ENCODE measurements at regions not wholly inside any gene's neighbourhood (a gene's known extent, or its start where the extent isn't known, plus 50 kb on each side); places are given as distances from the start of the nearest gene placed in this dataset.

DNA sequence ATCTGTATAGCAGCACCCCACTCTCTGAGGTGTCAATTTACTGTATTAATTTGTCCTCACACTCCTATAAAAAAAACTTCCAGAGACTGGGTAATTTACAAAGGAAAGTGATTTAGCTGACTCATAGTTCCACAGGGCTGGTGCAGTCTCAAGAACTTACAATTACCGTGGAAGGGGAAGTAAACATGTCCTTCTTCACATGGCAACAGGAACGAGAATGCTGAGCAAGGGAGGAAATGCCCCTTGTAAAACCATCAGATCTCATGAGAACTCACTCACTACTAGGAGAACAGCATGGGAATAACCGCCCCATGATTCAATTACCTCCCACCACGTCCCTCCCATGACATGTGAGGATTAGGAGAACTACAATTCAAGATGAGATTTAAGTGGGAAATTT lies 602.6 kb downstream of the MTRR start:
- WGBS (ENCODE audit: insufficient coverage, insufficient replicate concordance, low lambda C conversion rate, missing lambda C conversion rate) = 4% methylated on average over 4 of the region's 4 CpGs

DNA sequence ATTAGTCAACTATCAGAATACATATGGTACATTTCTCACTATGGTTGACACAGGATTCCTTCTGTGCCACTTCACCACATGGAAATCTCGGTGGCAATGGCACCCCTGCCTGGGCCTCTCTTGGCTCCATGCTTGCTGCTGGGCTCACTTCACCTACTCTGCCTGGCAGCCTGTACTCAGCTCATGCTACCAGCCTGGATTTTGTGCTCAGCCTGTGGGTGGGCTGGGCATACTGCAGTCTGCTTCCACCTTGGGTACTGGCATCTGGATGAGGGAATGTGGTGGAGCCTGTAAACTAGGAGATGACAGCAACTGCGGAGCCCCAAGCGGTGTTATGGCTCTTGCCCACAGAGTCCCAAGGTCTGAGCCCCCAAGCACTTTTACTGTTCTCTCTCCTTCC lies 604.1 kb downstream of the MTRR start:
- BruUV-seq (replicated peaks) = no TSS peak
- SMC1A ChIA-PET (ENCODE audit: uncharacterized antibody, unreplicated experiment) = no interaction called here
- Histone ChIP-seq H3K9me3 (replicated peaks; ENCODE audit: control insufficient read depth, insufficient read depth, low read length) (no peaks in the 10 kb centered on the region; the same call in 2 of the 3 replicates), H3K27me3 (replicated peaks in 1 of 2; ENCODE audit: control insufficient read depth in 2 of 2, insufficient read depth in 2 of 2, low read length in 1 of 2) (no peaks in the 10 kb centered on the region), H3K27ac (ENCODE audit: control insufficient read depth, insufficient read depth) (no peak overlapping the region), H3K4me3 (no peak overlapping the region), H3K36me3 (ENCODE audit: control insufficient read depth in 2 of 2, insufficient read depth in 2 of 2, low read length in 1 of 2) (no peaks in the 10 kb centered on the region), H2AFZ (ENCODE audit: control insufficient read depth, low read depth, low read length) (no peak overlapping the region), H3K9ac (ENCODE audit: control insufficient read depth, insufficient read depth, low read length) (no peak overlapping the region), H3K4me2 (ENCODE audit: control insufficient read depth, insufficient read depth) (no peak overlapping the region), H3K4me1 (ENCODE audit: control insufficient read depth, insufficient read depth, low read length) (no peaks in the 10 kb centered on the region), H3K79me2 (ENCODE audit: control insufficient read depth, insufficient read depth, low read length) (no peaks in the 10 kb centered on the region), H4K20me1 (ENCODE audit: control insufficient read depth, insufficient read depth) (no peaks in the 10 kb centered on the region)
- FAIRE-seq = no peak
- intact Hi-C loops (cut with micrococcal nuclease; ENCODE audit: unreplicated experiment) = no loop called here
- no peak for DNase-seq (ENCODE audit: low read depth, low spot score)
- 47% methylated on average over 3 of the region's 3 CpGs for WGBS (ENCODE audit: insufficient coverage, insufficient replicate concordance, low lambda C conversion rate, missing lambda C conversion rate)
- no peak for ATAC-seq
- RAD21 ChIA-PET (ENCODE audit: unreplicated experiment) = no interaction called here
- POLR2A ChIA-PET = no interaction called here
- CTCF ChIA-PET = no interaction called here
- in situ Hi-C loops (cut with MboI) = no loop called here
- no peak for TF ChIP-seq RB1 (IDR thresholded peaks at IDR 0.05; ENCODE audit: borderline replicate concordance)
- TF ChIP-seq, protein P1, sequence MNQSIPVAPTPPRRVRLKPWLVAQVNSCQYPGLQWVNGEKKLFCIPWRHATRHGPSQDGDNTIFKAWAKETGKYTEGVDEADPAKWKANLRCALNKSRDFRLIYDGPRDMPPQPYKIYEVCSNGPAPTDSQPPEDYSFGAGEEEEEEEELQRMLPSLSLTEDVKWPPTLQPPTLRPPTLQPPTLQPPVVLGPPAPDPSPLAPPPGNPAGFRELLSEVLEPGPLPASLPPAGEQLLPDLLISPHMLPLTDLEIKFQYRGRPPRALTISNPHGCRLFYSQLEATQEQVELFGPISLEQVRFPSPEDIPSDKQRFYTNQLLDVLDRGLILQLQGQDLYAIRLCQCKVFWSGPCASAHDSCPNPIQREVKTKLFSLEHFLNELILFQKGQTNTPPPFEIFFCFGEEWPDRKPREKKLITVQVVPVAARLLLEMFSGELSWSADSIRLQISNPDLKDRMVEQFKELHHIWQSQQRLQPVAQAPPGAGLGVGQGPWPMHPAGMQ (IDR thresholded peaks at IDR 0.05; ENCODE audit: borderline replicate concordance) = no peak
- no peak for TF ChIP-seq JUNB (IDR thresholded peaks at IDR 0.05)
- no peak for TF ChIP-seq MEF2A (IDR thresholded peaks at IDR 0.05; ENCODE audit: insufficient read depth, low read depth, low read length)
- TF ChIP-seq BCL11A (IDR thresholded peaks at IDR 0.05; ENCODE audit: low read depth, low read length) = no peak
- no peak for TF ChIP-seq PAX8 (IDR thresholded peaks at IDR 0.05)
- no peak for TF ChIP-seq ZNF217 (IDR thresholded peaks at IDR 0.05)
- no peak for TF ChIP-seq SIN3A (IDR thresholded peaks at IDR 0.05; ENCODE audit: low read depth, low read length)
- no peak for TF ChIP-seq LARP7 (IDR thresholded peaks at IDR 0.05)
- TF ChIP-seq, protein P2, sequence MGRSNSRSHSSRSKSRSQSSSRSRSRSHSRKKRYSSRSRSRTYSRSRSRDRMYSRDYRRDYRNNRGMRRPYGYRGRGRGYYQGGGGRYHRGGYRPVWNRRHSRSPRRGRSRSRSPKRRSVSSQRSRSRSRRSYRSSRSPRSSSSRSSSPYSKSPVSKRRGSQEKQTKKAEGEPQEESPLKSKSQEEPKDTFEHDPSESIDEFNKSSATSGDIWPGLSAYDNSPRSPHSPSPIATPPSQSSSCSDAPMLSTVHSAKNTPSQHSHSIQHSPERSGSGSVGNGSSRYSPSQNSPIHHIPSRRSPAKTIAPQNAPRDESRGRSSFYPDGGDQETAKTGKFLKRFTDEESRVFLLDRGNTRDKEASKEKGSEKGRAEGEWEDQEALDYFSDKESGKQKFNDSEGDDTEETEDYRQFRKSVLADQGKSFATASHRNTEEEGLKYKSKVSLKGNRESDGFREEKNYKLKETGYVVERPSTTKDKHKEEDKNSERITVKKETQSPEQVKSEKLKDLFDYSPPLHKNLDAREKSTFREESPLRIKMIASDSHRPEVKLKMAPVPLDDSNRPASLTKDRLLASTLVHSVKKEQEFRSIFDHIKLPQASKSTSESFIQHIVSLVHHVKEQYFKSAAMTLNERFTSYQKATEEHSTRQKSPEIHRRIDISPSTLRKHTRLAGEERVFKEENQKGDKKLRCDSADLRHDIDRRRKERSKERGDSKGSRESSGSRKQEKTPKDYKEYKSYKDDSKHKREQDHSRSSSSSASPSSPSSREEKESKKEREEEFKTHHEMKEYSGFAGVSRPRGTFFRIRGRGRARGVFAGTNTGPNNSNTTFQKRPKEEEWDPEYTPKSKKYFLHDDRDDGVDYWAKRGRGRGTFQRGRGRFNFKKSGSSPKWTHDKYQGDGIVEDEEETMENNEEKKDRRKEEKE (IDR thresholded peaks at IDR 0.05) = no peak
- no peak for TF ChIP-seq BMI1 (IDR thresholded peaks at IDR 0.05; ENCODE audit: borderline replicate concordance)

More for the DNA sequence above, 602.6 kb downstream of the MTRR start:
- Histone ChIP-seq H3K36me3 (ENCODE audit: control insufficient read depth in 2 of 2, insufficient read depth in 2 of 2, low read length in 1 of 2) (no peaks in the 10 kb centered on the region), H3K79me2 (ENCODE audit: control insufficient read depth, insufficient read depth, low read length) (no peaks in the 10 kb centered on the region), H3K4me3 (no peak overlapping the region), H3K27ac (ENCODE audit: control insufficient read depth, insufficient read depth) (no peak overlapping the region), H4K20me1 (ENCODE audit: control insufficient read depth, insufficient read depth) (no peaks in the 10 kb centered on the region), H2AFZ (ENCODE audit: control insufficient read depth, low read depth, low read length) (no peak overlapping the region), H3K9ac (ENCODE audit: control insufficient read depth, insufficient read depth, low read length) (no peak overlapping the region), H3K27me3 (replicated peaks in 1 of 2; ENCODE audit: control insufficient read depth in 2 of 2, insufficient read depth in 2 of 2, low read length in 1 of 2) (no peaks in the 10 kb centered on the region), H3K9me3 (replicated peaks; ENCODE audit: control insufficient read depth, insufficient read depth, low read length) (no peaks in the 10 kb centered on the region; the same call in 2 of the 3 replicates), H3K4me1 (ENCODE audit: control insufficient read depth, insufficient read depth, low read length) (no peaks in the 10 kb centered on the region), H3K4me2 (ENCODE audit: control insufficient read depth, insufficient read depth) (no peak overlapping the region)
- no peak for ATAC-seq
- TF ChIP-seq, protein P3, sequence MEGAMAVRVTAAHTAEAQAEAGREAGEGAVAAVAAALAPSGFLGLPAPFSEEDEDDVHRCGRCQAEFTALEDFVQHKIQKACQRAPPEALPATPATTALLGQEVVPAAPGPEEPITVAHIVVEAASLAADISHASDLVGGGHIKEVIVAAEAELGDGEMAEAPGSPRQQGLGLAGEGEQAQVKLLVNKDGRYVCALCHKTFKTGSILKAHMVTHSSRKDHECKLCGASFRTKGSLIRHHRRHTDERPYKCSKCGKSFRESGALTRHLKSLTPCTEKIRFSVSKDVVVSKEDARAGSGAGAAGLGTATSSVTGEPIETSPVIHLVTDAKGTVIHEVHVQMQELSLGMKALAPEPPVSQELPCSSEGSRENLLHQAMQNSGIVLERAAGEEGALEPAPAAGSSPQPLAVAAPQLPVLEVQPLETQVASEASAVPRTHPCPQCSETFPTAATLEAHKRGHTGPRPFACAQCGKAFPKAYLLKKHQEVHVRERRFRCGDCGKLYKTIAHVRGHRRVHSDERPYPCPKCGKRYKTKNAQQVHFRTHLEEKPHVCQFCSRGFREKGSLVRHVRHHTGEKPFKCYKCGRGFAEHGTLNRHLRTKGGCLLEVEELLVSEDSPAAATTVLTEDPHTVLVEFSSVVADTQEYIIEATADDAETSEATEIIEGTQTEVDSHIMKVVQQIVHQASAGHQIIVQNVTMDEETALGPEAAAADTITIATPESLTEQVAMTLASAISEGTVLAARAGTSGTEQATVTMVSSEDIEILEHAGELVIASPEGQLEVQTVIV (IDR thresholded peaks at IDR 0.05; ENCODE audit: borderline replicate concordance, partially characterized antibody) = no peak
- ChIA-PET CTCF (no interaction called here), RAD21 (ENCODE audit: unreplicated experiment) (no interaction called here), POLR2A (no interaction called here), SMC1A (ENCODE audit: uncharacterized antibody, unreplicated experiment) (no interaction called here)
- intact Hi-C loops (cut with micrococcal nuclease; ENCODE audit: unreplicated experiment) = no loop called here
- in situ Hi-C loops (cut with MboI) = no loop called here
- DNase-seq (ENCODE audit: low read depth, low spot score) = no peak
- no peak for FAIRE-seq
- BruUV-seq (replicated peaks) = no TSS peak

Measured in GM12878 (cell line).